MG63 (cell line): ENCODE measurements at regions not wholly inside any gene's neighbourhood (a gene's known extent, or its start where the extent isn't known, plus 50 kb on each side); places are given as distances from the start of the nearest gene placed in this dataset.

Experiments
- DNase-seq: peaks from one replicate; pipeline ENCODE4 v3.0.0-alpha.2; 2020
- H3K27me3 ChIP-seq: fragments of 250-450 bp; sonication (Bioruptor Pico); 2 replicates; pipeline ENCODE4 v1.5.1; 2020; ENCODE audit warnings: mild to moderate bottlenecking, moderate library complexity
- H3K36me3 ChIP-seq: fragments of 250-450 bp; sonication (Bioruptor Pico); 2 replicates; pipeline ENCODE4 v1.5.1; 2020; ENCODE audit warnings: mild to moderate bottlenecking, moderate library complexity
- H3K4me3 ChIP-seq: fragments of 250-450 bp; sonication (Bioruptor Pico); 2 replicates; pipeline ENCODE4 v1.5.1; 2020; ENCODE audit warnings: mild to moderate bottlenecking, moderate library complexity
- H3K9me3 ChIP-seq: fragments of 250-450 bp; sonication (Bioruptor Pico); 2 replicates; pipeline ENCODE4 v1.5.1; 2020; ENCODE audit warnings: mild to moderate bottlenecking, moderate library complexity

- no peaks in the 10 kb centered on the region for H3K9me3 ChIP-seq
- DNase-seq, result no peak
- no peak overlapping the region for H3K4me3 ChIP-seq
- H3K36me3 ChIP-seq, result no peaks in the 10 kb centered on the region
- H3K27me3 ChIP-seq, result no peaks in the 10 kb centered on the region
Observed at GRCh38 chr2:184498936-184499335, 99.4 kb upstream of the ZNF804A start.

GRCh38 chr2:184504252-184504651, 94.1 kb upstream of the ZNF804A start:
- Histone ChIP-seq H3K36me3 (no peaks in the 10 kb centered on the region), H3K9me3 (no peaks in the 10 kb centered on the region), H3K27me3 (no peaks in the 10 kb centered on the region), H3K4me3 (no peak overlapping the region)
- DNase-seq, result no peak

- no peaks in the 10 kb centered on the region for H3K9me3 ChIP-seq
- H3K27me3 ChIP-seq, result no peaks in the 10 kb centered on the region
- H3K36me3 ChIP-seq, result no peaks in the 10 kb centered on the region
- DNase-seq, result no peak
- no peak overlapping the region for H3K4me3 ChIP-seq
Observed at GRCh38 chr2:184507254-184507653, 91.1 kb upstream of the ZNF804A start.

GRCh38 chr2:184517402-184517801, 80.9 kb upstream of the ZNF804A start:
- Histone ChIP-seq H3K36me3 (no peaks in the 10 kb centered on the region), H3K9me3 (no peaks in the 10 kb centered on the region), H3K27me3 (no peaks in the 10 kb centered on the region), H3K4me3 (no peak overlapping the region)
- no peak for DNase-seq

GRCh38 chr2:184520441-184520840, 77.9 kb upstream of the ZNF804A start:
- H3K36me3 ChIP-seq, result no peaks in the 10 kb centered on the region
- H3K9me3 ChIP-seq, result no peaks in the 10 kb centered on the region
- no peak for DNase-seq
- no peaks in the 10 kb centered on the region for H3K27me3 ChIP-seq
- no peak overlapping the region for H3K4me3 ChIP-seq

GRCh38 chr2:184523732-184524131, 74.6 kb upstream of the ZNF804A start:
- no peaks in the 10 kb centered on the region for H3K27me3 ChIP-seq
- H3K4me3 ChIP-seq, result no peak overlapping the region
- H3K36me3 ChIP-seq, result no peaks in the 10 kb centered on the region
- H3K9me3 ChIP-seq, result peaks cover 15% of the 10 kb centered on the region
- no peak for DNase-seq

GRCh38 chr2:184524551-184525382, 73.6 kb upstream of the ZNF804A start:
- peaks cover 15% of the 10 kb centered on the region for H3K9me3 ChIP-seq
- DNase-seq, result no peak
- no peaks in the 10 kb centered on the region for H3K27me3 ChIP-seq
- H3K36me3 ChIP-seq, result no peaks in the 10 kb centered on the region
- H3K4me3 ChIP-seq, result no peak overlapping the region

- Histone ChIP-seq H3K27me3 (no peaks in the 10 kb centered on the region), H3K36me3 (no peaks in the 10 kb centered on the region), H3K9me3 (peaks cover 15% of the 10 kb centered on the region), H3K4me3 (no peak overlapping the region)
- DNase-seq, result no peak
Observed at GRCh38 chr2:184527058-184527457, 71.3 kb upstream of the ZNF804A start.

GRCh38 chr2:184528119-184528518, 70.2 kb upstream of the ZNF804A start:
- DNase-seq, result no peak
- Histone ChIP-seq H3K4me3 (no peak overlapping the region), H3K27me3 (no peaks in the 10 kb centered on the region), H3K9me3 (peaks cover 15% of the 10 kb centered on the region), H3K36me3 (no peaks in the 10 kb centered on the region)

- no peak overlapping the region for H3K4me3 ChIP-seq
- no peak for DNase-seq
- H3K27me3 ChIP-seq, result no peaks in the 10 kb centered on the region
- peaks cover 15% of the 10 kb centered on the region for H3K9me3 ChIP-seq
- no peaks in the 10 kb centered on the region for H3K36me3 ChIP-seq
Observed at GRCh38 chr2:184530239-184530638, 68.1 kb upstream of the ZNF804A start.

GRCh38 chr2:184530959-184531358, 67.4 kb upstream of the ZNF804A start:
- peaks cover 15% of the 10 kb centered on the region for H3K9me3 ChIP-seq
- H3K4me3 ChIP-seq, result no peak overlapping the region
- H3K36me3 ChIP-seq, result no peaks in the 10 kb centered on the region
- H3K27me3 ChIP-seq, result no peaks in the 10 kb centered on the region
- DNase-seq, result no peak

GRCh38 chr2:184532551-184532950, 65.8 kb upstream of the ZNF804A start:
- no peaks in the 10 kb centered on the region for H3K27me3 ChIP-seq
- no peak for DNase-seq
- H3K36me3 ChIP-seq, result no peaks in the 10 kb centered on the region
- peaks cover 10% of the 10 kb centered on the region for H3K9me3 ChIP-seq
- no peak overlapping the region for H3K4me3 ChIP-seq

- H3K9me3 ChIP-seq, result no peaks in the 10 kb centered on the region
- H3K4me3 ChIP-seq, result no peak overlapping the region
- H3K36me3 ChIP-seq, result no peaks in the 10 kb centered on the region
- no peaks in the 10 kb centered on the region for H3K27me3 ChIP-seq
- DNase-seq, result no peak
Observed at GRCh38 chr2:184534986-184535385, 63.3 kb upstream of the ZNF804A start.

- DNase-seq, result no peak
- Histone ChIP-seq H3K9me3 (no peaks in the 10 kb centered on the region), H3K36me3 (no peaks in the 10 kb centered on the region), H3K4me3 (no peak overlapping the region), H3K27me3 (no peaks in the 10 kb centered on the region)
Observed at GRCh38 chr2:184540246-184540789, 58.0 kb upstream of the ZNF804A start.

- Histone ChIP-seq H3K4me3 (no peak overlapping the region), H3K9me3 (no peaks in the 10 kb centered on the region), H3K27me3 (no peaks in the 10 kb centered on the region), H3K36me3 (no peaks in the 10 kb centered on the region)
- no peak for DNase-seq
Observed at GRCh38 chr2:184541591-184541990, 56.7 kb upstream of the ZNF804A start.

GRCh38 chr2:184543832-184544231, 54.5 kb upstream of the ZNF804A start:
- no peaks in the 10 kb centered on the region for H3K27me3 ChIP-seq
- no peaks in the 10 kb centered on the region for H3K36me3 ChIP-seq
- no peaks in the 10 kb centered on the region for H3K9me3 ChIP-seq
- DNase-seq, result no peak
- H3K4me3 ChIP-seq, result no peak overlapping the region
